GM12892 (cell line): ENCODE measurements at regions not wholly inside any gene's neighbourhood (a gene's known extent, or its start where the extent isn't known, plus 50 kb on each side); places are given as distances from the start of the nearest gene placed in this dataset.

Experiments used
- DNase-seq: peaks from one replicate; pipeline ENCODE4 v3.0.0; 2011; ENCODE audit not compliant: insufficient read length
- FAIRE-seq: peaks from 2 replicates; lab custom pipeline; 2011; peaks lifted over from hg19 to GRCh38; lab: Jason Lieb, UNC
- POLR2A ChIP-seq: IDR thresholded peaks from 2 replicates; pipeline ENCODE4 v1.6.1; 2011; ENCODE audit warnings: low read depth, low read length, control low read depth
- POLR2AphosphoS5 ChIP-seq: IDR thresholded peaks from 2 replicates; pipeline ENCODE4 v1.6.1; 2011; ENCODE audit warnings: low read depth, low read length, control low read depth
- TAF1 ChIP-seq: IDR thresholded peaks from 2 replicates; pipeline ENCODE4 v1.6.1; 2011; ENCODE audit warnings: low read depth, mild to moderate bottlenecking, control low read depth, low read length, borderline replicate concordance

- DNase-seq (no peak), FAIRE-seq (no peak)
- no peak for TF ChIP-seq POLR2AphosphoS5
- no peak for TF ChIP-seq POLR2A
- TF ChIP-seq TAF1, result no peak
Observed at GRCh38 chr6:129778793-129779192, 68.8 kb upstream of the ARHGAP18 start.

- TF ChIP-seq POLR2AphosphoS5, result no peak
- TF ChIP-seq TAF1, result no peak
- no peak for TF ChIP-seq POLR2A
- FAIRE-seq (no peak), DNase-seq (no peak)
Observed at GRCh38 chr6:129777371-129777770, 67.4 kb upstream of the ARHGAP18 start.

DNA sequence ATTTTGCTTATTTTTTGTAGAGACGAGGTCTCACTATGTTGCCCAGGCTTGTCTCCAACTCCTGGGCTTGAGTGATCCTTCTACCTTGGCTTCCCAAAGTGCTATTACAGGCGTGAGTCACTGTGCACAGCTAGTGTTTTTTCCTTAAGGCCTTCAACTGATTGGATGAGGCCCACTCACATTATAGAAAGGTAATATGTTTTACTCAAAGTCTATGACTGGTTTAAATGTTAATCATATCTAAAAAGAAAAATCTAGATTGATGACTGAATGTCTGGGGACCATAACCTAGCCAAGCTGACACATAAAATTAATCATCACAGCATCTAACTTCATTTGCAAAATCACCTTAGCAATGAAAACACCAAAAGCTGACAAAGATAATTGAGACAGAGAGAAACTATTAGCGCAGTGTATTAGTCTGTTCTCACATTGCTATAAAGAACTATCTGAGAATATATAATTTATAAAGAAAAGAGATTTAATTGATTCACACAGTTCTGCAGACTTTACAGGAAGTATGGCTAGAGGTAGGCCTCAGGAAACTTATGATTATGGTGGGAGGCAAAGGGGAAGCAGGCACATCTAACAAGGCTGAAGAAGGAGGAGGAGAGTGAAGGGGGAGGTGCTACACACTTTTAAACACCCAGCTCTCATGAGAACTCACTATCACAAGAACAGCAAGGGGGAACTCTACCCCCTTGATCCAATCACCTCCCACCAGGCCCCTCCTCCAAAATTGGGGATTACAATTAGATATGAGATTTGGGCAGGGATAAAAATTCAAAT, 66.8 kb upstream of the ARHGAP18 start:
- FAIRE-seq (no peak), DNase-seq (no peak)
- TF ChIP-seq TAF1 (no peak), POLR2A (no peak), POLR2AphosphoS5 (no peak)

DNA sequence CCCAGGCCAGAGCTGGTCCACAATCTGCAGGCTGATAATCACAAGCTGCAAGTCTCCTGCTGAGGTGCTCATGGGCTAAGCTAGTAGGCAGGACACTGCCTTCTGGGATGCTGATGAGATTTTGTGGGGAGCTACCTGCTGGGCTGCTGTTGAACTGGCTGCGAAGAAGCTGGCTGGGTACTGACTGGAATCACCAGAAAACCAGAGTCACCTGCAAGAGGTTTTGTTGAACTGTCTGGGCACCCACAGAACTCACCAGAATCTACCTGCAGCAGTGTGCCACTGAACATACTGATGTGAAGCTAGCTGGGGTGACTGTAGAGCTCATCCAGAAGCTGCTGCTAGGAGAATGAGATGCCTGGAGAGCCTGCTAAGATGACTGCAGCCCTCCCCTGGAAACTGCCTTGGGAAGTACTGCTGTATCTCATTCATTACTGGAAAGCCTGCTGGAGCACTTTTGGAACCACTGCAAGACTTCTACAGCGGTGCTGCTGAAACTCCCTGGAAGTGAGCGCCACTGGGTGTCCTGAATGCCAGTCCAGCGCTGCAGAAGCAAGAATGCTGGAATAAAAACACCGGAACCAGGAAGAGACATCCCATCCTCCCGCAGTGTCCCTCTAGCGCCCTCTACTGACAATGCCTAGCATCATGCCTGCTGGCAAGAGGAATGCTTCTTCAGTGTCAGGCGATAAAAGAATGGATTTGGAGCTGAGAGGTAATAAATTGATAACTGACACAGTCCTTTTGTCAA, 64.9 kb upstream of the ARHGAP18 start:
- TF ChIP-seq POLR2AphosphoS5, result no peak
- no peak for TF ChIP-seq TAF1
- no peak for TF ChIP-seq POLR2A
- DNase-seq (no peak), FAIRE-seq (peak; percentile 78)

DNA sequence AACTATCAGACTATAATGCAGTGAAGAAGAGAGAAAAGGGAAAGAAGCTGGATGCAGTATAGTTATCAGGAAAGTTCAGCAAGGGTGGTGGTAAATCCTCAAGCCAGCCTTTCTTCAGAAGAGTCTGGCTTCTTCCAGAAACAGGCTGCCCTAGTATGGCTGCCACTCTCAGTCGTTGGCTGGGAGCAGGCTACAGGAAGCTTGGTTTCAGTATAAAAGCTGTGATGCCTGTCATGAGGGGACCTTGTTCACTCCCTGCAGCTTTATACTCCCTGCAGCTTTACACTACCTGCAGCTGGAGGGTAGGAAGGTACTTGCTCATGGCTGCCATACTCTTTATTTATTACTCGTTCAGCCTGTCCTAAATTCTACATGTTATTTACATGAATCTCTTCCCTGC, 63.3 kb upstream of the ARHGAP18 start:
- FAIRE-seq (no peak), DNase-seq (no peak)
- no peak for TF ChIP-seq POLR2A
- no peak for TF ChIP-seq POLR2AphosphoS5
- TF ChIP-seq TAF1, result no peak

DNA sequence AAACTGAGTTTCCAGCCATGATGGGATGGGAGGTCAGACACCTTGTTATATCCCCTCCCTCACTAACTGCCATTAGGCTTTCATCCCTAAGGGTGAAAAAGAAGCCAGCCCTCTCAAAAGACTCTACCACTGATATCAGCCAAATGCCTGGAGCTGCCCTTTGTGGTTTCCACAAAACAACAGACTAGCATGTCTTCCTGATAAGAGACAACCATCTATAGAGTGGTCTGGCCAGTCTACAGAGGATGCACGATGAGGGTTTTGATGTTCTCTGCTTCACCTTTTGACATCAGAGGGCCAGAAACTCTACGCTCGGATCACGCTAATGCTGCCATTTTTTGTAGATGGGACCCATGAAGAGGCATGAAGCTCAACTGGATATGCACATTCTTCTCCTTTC, 61.7 kb upstream of the ARHGAP18 start:
- no peak for TF ChIP-seq POLR2AphosphoS5
- TF ChIP-seq TAF1, result no peak
- TF ChIP-seq POLR2A, result no peak
- DNase-seq (no peak), FAIRE-seq (no peak)

GRCh38 chr6:129767776-129768485, 58.0 kb upstream of the ARHGAP18 start:
- TF ChIP-seq POLR2AphosphoS5 (no peak), TAF1 (no peak), POLR2A (no peak)
- no peak for DNase-seq
- no peak for FAIRE-seq

DNA sequence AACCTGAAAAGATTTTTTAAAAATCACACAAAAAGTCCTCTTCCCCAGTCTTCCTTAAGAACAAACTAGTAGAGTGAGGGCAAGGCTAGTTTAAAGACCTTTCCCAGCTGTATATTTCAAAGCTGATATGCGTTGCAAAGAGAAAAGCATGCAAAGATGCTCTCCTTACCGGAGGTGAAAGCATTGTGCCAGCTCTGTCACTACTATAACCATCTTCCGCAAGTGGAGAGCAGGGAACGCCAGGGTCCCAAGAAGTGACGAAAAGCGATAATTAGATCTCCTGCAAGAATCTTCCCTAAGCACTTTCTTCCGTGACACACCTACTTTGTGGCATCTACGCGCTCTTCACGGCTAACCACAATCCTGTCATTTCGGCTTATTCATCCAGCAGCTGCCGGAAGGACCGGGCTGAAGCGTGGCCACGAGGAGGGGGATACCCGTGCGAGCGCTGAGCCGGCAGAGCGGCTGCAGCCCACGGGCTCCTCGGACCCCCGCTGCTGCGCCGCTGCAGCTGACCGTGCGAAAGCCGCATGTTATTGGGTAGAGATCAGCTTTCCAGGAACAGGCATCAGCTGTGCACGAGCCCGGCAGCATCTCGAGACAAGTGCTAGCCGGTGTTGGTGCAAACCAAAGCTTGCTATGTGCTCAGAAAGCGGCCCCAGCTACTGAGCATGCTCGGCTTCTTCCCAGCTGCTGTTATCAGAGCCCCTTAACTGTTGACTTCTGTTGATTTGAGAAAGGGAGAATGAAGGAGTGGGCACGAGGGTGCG, 57.2 kb upstream of the ARHGAP18 start:
- FAIRE-seq (peak; percentile 61), DNase-seq (no peak)
- TF ChIP-seq TAF1 (no peak), POLR2A (no peak), POLR2AphosphoS5 (no peak)

- FAIRE-seq, result no peak
Observed at GRCh38 chr6:129764761-129765407, 54.9 kb upstream of the ARHGAP18 start.

GRCh38 chr6:129759796-129760605, 50.0 kb upstream of the ARHGAP18 start:
- DNase-seq (no peak), FAIRE-seq (no peak)
- TF ChIP-seq TAF1 (no peak), POLR2AphosphoS5 (no peak), POLR2A (no peak)

More at GRCh38 chr6:129764761-129765407, 54.9 kb upstream of the ARHGAP18 start:
- no peak for DNase-seq
- no peak for TF ChIP-seq POLR2A
- TF ChIP-seq POLR2AphosphoS5, result no peak
- TF ChIP-seq TAF1, result no peak
